Esophagus muscularis mucosa (tissue), 4 donors: ENCODE measurements at regions not wholly inside any gene's neighbourhood (a gene's known extent, or its start where the extent isn't known, plus 50 kb on each side); places are given as distances from the start of the nearest gene placed in this dataset.

Experiments
- DNase-seq: peaks from one replicate; pipeline ENCODE4 v3.0.0-alpha.2; 2017; ENCODE audit errors: extremely low spot score
- H3K27ac ChIP-seq, 4 donors: fragments of 200-600 bp; sonication (generic); replicated peaks in 1 of 4; 1 replicate in 3 of 4; 2 replicates in 1 of 4; pipeline ENCODE4 v1.5.1; 2016 to 2019; ENCODE audit warnings: mild to moderate bottlenecking in 1 of 4
- H3K27me3 ChIP-seq, 4 donors: fragments of 200-600 bp; sonication (generic); one replicate each; pipeline versions ENCODE4 v1.5.1 to v1.6.0; 2016 to 2019
- H3K36me3 ChIP-seq, 4 donors: fragments of 200-600 bp; sonication (generic); one replicate each; pipeline ENCODE4 v1.5.1; 2016 to 2019
- H3K4me1 ChIP-seq, 4 donors: fragments of 200-600 bp; sonication (generic); one replicate each; pipeline ENCODE4 v1.5.1; 2016 to 2019
- H3K4me3 ChIP-seq, 4 donors: fragments of 200-600 bp; sonication (generic); 1 replicate in 2 of 4; 2 replicates in 2 of 4; pipeline ENCODE4 v1.5.1; 2016 to 2019; ENCODE audit warnings: mild to moderate bottlenecking in 4 of 4, moderate library complexity in 1 of 4
- H3K9me3 ChIP-seq, 4 donors: fragments of 200-600 bp; sonication (generic); 1 replicate in 3 of 4; 2 replicates in 1 of 4; pipeline ENCODE4 v1.5.1; 2016 to 2019
- CTCF ChIP-seq, 3 experiments: fragments of 200-600 bp in 2 of 3; fragments of 450-650 bp in 1 of 3; sonication (generic) in 2 of 3; IDR thresholded peaks; one replicate each; pipeline ENCODE4 v1.5.1; 2017 to 2019; ENCODE audit warnings: antibody characterized with exemption in 3 of 3, mild to moderate bottlenecking in 2 of 3, moderate library complexity in 1 of 3
- EP300 ChIP-seq: sonication (generic); formaldehyde crosslinking; IDR thresholded peaks from one replicate; pipeline ENCODE4 v1.6.1; 2017; ENCODE audit warnings: antibody characterized with exemption
- POLR2A ChIP-seq: fragments of 450-650 bp; IDR thresholded peaks from one replicate; pipeline ENCODE4 v1.6.1; 2017; ENCODE audit warnings: antibody characterized with exemption, moderate library complexity, mild to moderate bottlenecking, low read depth
- POLR2AphosphoS5 ChIP-seq, 2 donors: sonication (generic); formaldehyde crosslinking; IDR thresholded peaks; one replicate each; pipeline ENCODE4 v1.6.1; 2017; ENCODE audit warnings: antibody characterized with exemption in 2 of 2
- WGBS: methylation state at CpG from one replicate; pipeline ENCODE4 v1.1.5; 2018; 5-methylcytosine and 5-hydroxymethylcytosine counted together
- intact Hi-C: fragments of 100-400 bp; cut with DNase I; formaldehyde crosslinking; loops from one replicate; pipeline ENCODE4 v1.15.1; 2023

GRCh38 chr12:13627536-13627935 is 353.9 kb downstream of the GRIN2B start:
- no peaks in the 10 kb centered on the region for H3K4me1 ChIP-seq
- WGBS: 75% methylated on average over 3 of the region's 3 CpGs
- no peaks in the 10 kb centered on the region for H3K9me3 ChIP-seq

GRCh38 chr12:13613297-13613696 is 368.1 kb downstream of the GRIN2B start:
- H3K27ac ChIP-seq: no peak overlapping the region
- no peaks in the 10 kb centered on the region for H3K36me3 ChIP-seq
- no peaks in the 10 kb centered on the region for H3K27me3 ChIP-seq
- TF ChIP-seq POLR2A (no peak), POLR2AphosphoS5 (IDR thresholded peaks at IDR 0.05) (no peak), CTCF (IDR thresholded peaks at IDR 0.05) (no peak), EP300 (no peak)
- no peaks in the 10 kb centered on the region for H3K9me3 ChIP-seq
- no peak overlapping the region for H3K4me3 ChIP-seq
- 79% methylated on average over 3 of the region's 3 CpGs for WGBS
- DNase-seq: no peak
- intact Hi-C loops: no loop called here
- no peaks in the 10 kb centered on the region for H3K4me1 ChIP-seq

More at GRCh38 chr12:13627536-13627935, 353.9 kb downstream of the GRIN2B start:
- Histone ChIP-seq H3K4me3 (no peak overlapping the region), H3K27ac (no peak overlapping the region), H3K27me3 (no peaks in the 10 kb centered on the region), H3K36me3 (no peaks in the 10 kb centered on the region)
- intact Hi-C loops: no loop called here
- TF ChIP-seq CTCF (IDR thresholded peaks at IDR 0.05) (no peak), EP300 (no peak), POLR2A (no peak)
- no peak for DNase-seq

GRCh38 chr12:13609894-13610679 is 371.3 kb downstream of the GRIN2B start:
- DNase-seq: no peak

GRCh38 chr12:13606290-13606689 is 375.1 kb downstream of the GRIN2B start:
- Histone ChIP-seq H3K4me1 (no peaks in the 10 kb centered on the region), H3K9me3 (no peaks in the 10 kb centered on the region), H3K27me3 (no peaks in the 10 kb centered on the region), H3K36me3 (no peaks in the 10 kb centered on the region), H3K27ac (no peak overlapping the region), H3K4me3 (no peak overlapping the region)
- intact Hi-C loops: no loop called here
- WGBS: 52% methylated on average over 4 of the region's 4 CpGs
- TF ChIP-seq POLR2A (no peak), CTCF (IDR thresholded peaks at IDR 0.05) (no peak), POLR2AphosphoS5 (IDR thresholded peaks at IDR 0.05) (no peak), EP300 (no peak)
- no peak for DNase-seq

More at GRCh38 chr12:13609894-13610679, 371.3 kb downstream of the GRIN2B start:
- Histone ChIP-seq H3K27me3 (no peaks in the 10 kb centered on the region), H3K4me3 (no peak overlapping the region), H3K9me3 (no peaks in the 10 kb centered on the region), H3K4me1 (no peaks in the 10 kb centered on the region), H3K27ac (no peak overlapping the region), H3K36me3 (no peaks in the 10 kb centered on the region)
- WGBS: 66% methylated on average over 4 of the region's 4 CpGs
- TF ChIP-seq EP300 (no peak), POLR2A (no peak), CTCF (IDR thresholded peaks at IDR 0.05) (no peak), POLR2AphosphoS5 (IDR thresholded peaks at IDR 0.05) (no peak)
- intact Hi-C loops: no loop called here

- TF ChIP-seq POLR2A (no peak), EP300 (no peak), CTCF (IDR thresholded peaks at IDR 0.05) (no peak), POLR2AphosphoS5 (IDR thresholded peaks at IDR 0.05) (no peak)
- no peak for DNase-seq
- no peaks in the 10 kb centered on the region for H3K36me3 ChIP-seq
- no peaks in the 10 kb centered on the region for H3K4me1 ChIP-seq
- H3K4me3 ChIP-seq: no peak overlapping the region
- no peaks in the 10 kb centered on the region for H3K27me3 ChIP-seq
- intact Hi-C loops: no loop called here
- H3K27ac ChIP-seq: no peak overlapping the region
- no peaks in the 10 kb centered on the region for H3K9me3 ChIP-seq
- 89% methylated on average over 5 of the region's 5 CpGs for WGBS
Measured at GRCh38 chr12:13603953-13604352, 377.4 kb downstream of the GRIN2B start.
